Progenitor cell of endocrine pancreas (in vitro differentiated cells): ENCODE measurements at regions not wholly inside any gene's neighbourhood (a gene's known extent, or its start where the extent isn't known, plus 50 kb on each side); places are given as distances from the start of the nearest gene placed in this dataset.

Experiments used
- DNase-seq: peaks from one replicate; pipeline ENCODE4 v3.0.0; 2021; ENCODE audit warnings: low spot score; ENCODE audit not compliant: unreplicated experiment
- H3K27ac Mint-ChIP-seq: 2 replicates; pipeline ENCODE4 v1.8.0; 2021; ENCODE audit warnings: mild to moderate bottlenecking, moderate library complexity, mixed read lengths
- H3K27me3 Mint-ChIP-seq: 2 replicates; pipeline ENCODE4 v1.8.0; 2021; ENCODE audit warnings: mixed read lengths
- H3K36me3 Mint-ChIP-seq: 2 replicates; pipeline ENCODE4 v1.8.0; 2022; ENCODE audit warnings: mixed read lengths; ENCODE audit not compliant: insufficient read depth
- H3K4me1 Mint-ChIP-seq: 2 replicates; pipeline ENCODE4 v1.8.0; 2021; ENCODE audit warnings: low read depth, mixed read lengths
- H3K4me3 Mint-ChIP-seq: 2 replicates; pipeline ENCODE4 v1.8.0; 2021; ENCODE audit warnings: low read depth, mild to moderate bottlenecking, moderate library complexity, mixed read lengths
- H3K9me3 Mint-ChIP-seq: 2 replicates; pipeline ENCODE4 v1.8.0; 2021; ENCODE audit warnings: low read depth, mixed read lengths
- CTCF ChIP-seq: fragments of 200-600 bp; sonication (generic); IDR thresholded peaks from one replicate; pipeline ENCODE4 v1.5.0; 2021; ENCODE audit warnings: antibody characterized with exemption, mild to moderate bottlenecking; ENCODE audit not compliant: unreplicated experiment

- H3K27ac Mint-ChIP-seq, result no peak overlapping the region
- peaks cover 5% of the 10 kb centered on the region for H3K4me1 Mint-ChIP-seq
- H3K36me3 Mint-ChIP-seq, result peaks cover 5% of the 10 kb centered on the region
- no peak overlapping the region for H3K4me3 Mint-ChIP-seq
- no peak for DNase-seq
- no peak for TF ChIP-seq CTCF
- peaks cover 10% of the 10 kb centered on the region for H3K9me3 Mint-ChIP-seq
- no peaks in the 10 kb centered on the region for H3K27me3 Mint-ChIP-seq
Measured at GRCh38 chr2:37819186-37819585, 105.9 kb upstream of the RMDN2 start.

DNA sequence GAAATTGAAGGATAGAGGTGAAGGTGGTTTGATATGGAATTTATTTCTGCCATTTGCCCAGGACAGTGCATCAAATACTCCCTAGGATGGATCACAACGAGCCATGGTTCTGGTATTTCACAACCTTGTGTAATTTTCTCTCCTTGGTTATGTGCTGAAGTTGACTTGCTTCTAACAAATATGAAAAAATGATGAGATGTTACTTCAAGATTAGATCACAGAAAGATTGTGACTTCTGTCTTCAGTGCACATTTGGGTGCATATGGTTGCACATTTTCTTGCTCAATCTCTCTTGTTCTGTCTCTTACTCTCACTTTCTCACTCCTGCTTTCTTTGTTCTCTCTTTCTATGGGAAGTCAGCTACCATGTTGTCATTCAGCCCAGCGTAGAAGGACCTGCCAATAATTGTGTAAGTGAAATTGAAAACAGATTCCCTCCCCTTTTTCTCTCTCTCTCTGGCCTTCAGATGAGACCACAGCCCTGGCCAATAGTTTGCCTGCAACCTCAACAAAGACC, 104.6 kb upstream of the RMDN2 start:
- TF ChIP-seq CTCF, result no peak
- H3K4me3 Mint-ChIP-seq, result no peak overlapping the region
- no peak for DNase-seq
- H3K9me3 Mint-ChIP-seq, result peaks cover 10% of the 10 kb centered on the region
- no peak overlapping the region for H3K27ac Mint-ChIP-seq
- H3K27me3 Mint-ChIP-seq, result no peaks in the 10 kb centered on the region
- H3K36me3 Mint-ChIP-seq, result peaks cover 5% of the 10 kb centered on the region
- peaks cover 5% of the 10 kb centered on the region for H3K4me1 Mint-ChIP-seq

GRCh38 chr2:37825586-37825985, 99.5 kb upstream of the RMDN2 start:
- Mint-ChIP-seq H3K27ac (no peak overlapping the region), H3K9me3 (peaks cover 5% of the 10 kb centered on the region), H3K4me3 (no peak overlapping the region), H3K36me3 (peaks cover 3% of the 10 kb centered on the region), H3K4me1 (peaks cover 4% of the 10 kb centered on the region), H3K27me3 (no peaks in the 10 kb centered on the region)
- TF ChIP-seq CTCF, result no peak
- DNase-seq, result no peak

DNA sequence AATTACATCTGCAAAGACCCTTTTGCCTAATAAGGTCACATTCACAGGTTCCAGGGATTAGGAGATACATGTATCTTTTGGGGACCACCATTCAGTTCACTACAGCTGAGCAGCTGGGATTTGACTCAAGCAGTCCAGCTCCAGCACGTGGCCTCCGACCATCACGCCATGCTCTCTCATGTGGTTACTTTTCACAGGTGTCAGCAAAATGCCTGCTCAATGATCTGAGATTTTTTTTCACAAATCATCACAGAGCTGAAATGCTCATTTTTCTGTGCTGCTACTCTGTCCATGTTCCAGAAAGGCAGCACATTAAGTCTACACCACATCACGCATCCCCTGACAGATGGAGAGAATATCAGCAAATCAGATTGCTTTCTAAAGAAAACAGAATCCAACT, 98.5 kb upstream of the RMDN2 start:
- Mint-ChIP-seq H3K9me3 (no peaks in the 10 kb centered on the region), H3K4me3 (no peak overlapping the region), H3K27ac (no peak overlapping the region), H3K36me3 (no peaks in the 10 kb centered on the region), H3K4me1 (peaks cover 4% of the 10 kb centered on the region), H3K27me3 (no peaks in the 10 kb centered on the region)
- no peak for TF ChIP-seq CTCF
- DNase-seq, result no peak

- H3K27me3 Mint-ChIP-seq, result no peaks in the 10 kb centered on the region
- peaks cover 5% of the 10 kb centered on the region for H3K4me1 Mint-ChIP-seq
Measured at GRCh38 chr2:37827455-37827854, 97.6 kb upstream of the RMDN2 start.

More at GRCh38 chr2:37827455-37827854, 97.6 kb upstream of the RMDN2 start:
- no peaks in the 10 kb centered on the region for H3K36me3 Mint-ChIP-seq
- no peaks in the 10 kb centered on the region for H3K9me3 Mint-ChIP-seq
- no peak for TF ChIP-seq CTCF
- no peak overlapping the region for H3K4me3 Mint-ChIP-seq
- no peak overlapping the region for H3K27ac Mint-ChIP-seq
- DNase-seq, result no peak
